BE2C (cell line): ENCODE measurements at regions not wholly inside any gene's neighbourhood (a gene's known extent, or its start where the extent isn't known, plus 50 kb on each side); places are given as distances from the start of the nearest gene placed in this dataset.
A peak's percentile ranks its signal among the peaks of the same experiment; 100 is the strongest.

Experiments
- DNase-seq: peaks from one replicate; pipeline ENCODE4 v3.0.0-alpha.2; 2020
- H3K27me3 ChIP-seq: fragments of 250-450 bp; sonication (Bioruptor Pico); 2 replicates; pipeline ENCODE4 v1.5.1; 2020; ENCODE audit warnings: mild to moderate bottlenecking
- H3K36me3 ChIP-seq: fragments of 250-450 bp; sonication (Bioruptor Pico); 2 replicates; pipeline ENCODE4 v1.5.1; 2020; ENCODE audit warnings: mild to moderate bottlenecking
- H3K4me1 ChIP-seq: fragments of 250-450 bp; sonication (Bioruptor Pico); 2 replicates; pipeline ENCODE4 v1.5.1; 2020
- H3K4me3 ChIP-seq: 2 replicates; pipeline ENCODE4 v1.5.1; 2011; ENCODE audit warnings: low read depth, low read length
- H3K9me3 ChIP-seq: fragments of 250-450 bp; sonication (Bioruptor Pico); 2 replicates; pipeline ENCODE4 v1.5.1; 2020
- TF ChIP-seq, protein P1 (sequence below): IDR thresholded peaks from 2 replicates; pipeline ENCODE4 v1.5.1; 2012; ENCODE audit warnings: mild to moderate bottlenecking, low read depth, low read length

DNA sequence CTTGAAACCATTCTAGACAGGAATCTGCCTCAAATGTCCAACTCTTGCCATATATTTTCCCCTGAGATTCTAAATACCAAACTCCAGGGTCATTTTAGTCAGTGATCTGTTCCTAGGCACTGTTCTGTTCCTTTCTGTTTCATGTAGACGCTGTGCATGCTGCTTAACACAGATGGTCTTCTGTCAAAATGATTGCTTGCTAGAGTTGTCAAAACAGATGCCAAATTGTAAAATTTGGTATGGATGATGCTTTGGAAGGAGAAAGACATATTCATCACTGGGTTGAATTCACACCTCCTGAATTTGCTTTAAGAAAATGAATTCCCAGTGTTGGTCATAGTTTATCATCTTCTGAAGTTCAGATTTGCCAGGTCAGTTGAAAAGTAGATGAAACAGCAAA lies 425.9 kb downstream of the ETS1 start:
- Histone ChIP-seq H3K36me3 (no peaks in the 10 kb centered on the region), H3K4me3 (no peak overlapping the region), H3K27me3 (0 out of 2 replicates have a peak, but pooled peaks cover 3% of the 10 kb centered on the region), H3K9me3 (no peaks in the 10 kb centered on the region), H3K4me1 (no peaks in the 10 kb centered on the region)
- TF ChIP-seq, protein P1, sequence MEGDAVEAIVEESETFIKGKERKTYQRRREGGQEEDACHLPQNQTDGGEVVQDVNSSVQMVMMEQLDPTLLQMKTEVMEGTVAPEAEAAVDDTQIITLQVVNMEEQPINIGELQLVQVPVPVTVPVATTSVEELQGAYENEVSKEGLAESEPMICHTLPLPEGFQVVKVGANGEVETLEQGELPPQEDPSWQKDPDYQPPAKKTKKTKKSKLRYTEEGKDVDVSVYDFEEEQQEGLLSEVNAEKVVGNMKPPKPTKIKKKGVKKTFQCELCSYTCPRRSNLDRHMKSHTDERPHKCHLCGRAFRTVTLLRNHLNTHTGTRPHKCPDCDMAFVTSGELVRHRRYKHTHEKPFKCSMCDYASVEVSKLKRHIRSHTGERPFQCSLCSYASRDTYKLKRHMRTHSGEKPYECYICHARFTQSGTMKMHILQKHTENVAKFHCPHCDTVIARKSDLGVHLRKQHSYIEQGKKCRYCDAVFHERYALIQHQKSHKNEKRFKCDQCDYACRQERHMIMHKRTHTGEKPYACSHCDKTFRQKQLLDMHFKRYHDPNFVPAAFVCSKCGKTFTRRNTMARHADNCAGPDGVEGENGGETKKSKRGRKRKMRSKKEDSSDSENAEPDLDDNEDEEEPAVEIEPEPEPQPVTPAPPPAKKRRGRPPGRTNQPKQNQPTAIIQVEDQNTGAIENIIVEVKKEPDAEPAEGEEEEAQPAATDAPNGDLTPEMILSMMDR = no peak
- DNase-seq = no peak

DNA sequence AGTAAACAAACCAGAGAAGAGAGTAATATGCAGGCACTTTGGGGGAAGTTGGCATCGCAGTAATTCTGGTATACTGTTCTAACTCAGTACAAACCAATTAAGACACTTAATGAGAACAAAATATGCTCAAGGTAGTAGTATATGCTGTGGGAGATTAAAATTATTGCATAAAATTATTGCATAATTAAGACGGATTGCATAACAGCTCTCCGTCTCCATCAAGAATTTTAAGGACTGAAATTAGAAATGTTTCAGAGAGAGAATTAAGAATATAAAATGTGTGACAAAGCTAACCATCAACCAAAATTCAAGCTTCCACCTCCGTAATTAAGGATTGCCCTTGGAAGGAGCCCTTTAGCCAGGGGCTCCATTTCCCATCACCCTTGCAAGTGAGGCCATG lies 428.5 kb downstream of the ETS1 start:
- TF ChIP-seq, protein P1 = no peak
- Histone ChIP-seq H3K9me3 (no peaks in the 10 kb centered on the region), H3K27me3 (peaks cover 8% of the 10 kb centered on the region), H3K4me3 (no peak overlapping the region), H3K4me1 (no peaks in the 10 kb centered on the region), H3K36me3 (no peaks in the 10 kb centered on the region)
- DNase-seq = no peak

DNA sequence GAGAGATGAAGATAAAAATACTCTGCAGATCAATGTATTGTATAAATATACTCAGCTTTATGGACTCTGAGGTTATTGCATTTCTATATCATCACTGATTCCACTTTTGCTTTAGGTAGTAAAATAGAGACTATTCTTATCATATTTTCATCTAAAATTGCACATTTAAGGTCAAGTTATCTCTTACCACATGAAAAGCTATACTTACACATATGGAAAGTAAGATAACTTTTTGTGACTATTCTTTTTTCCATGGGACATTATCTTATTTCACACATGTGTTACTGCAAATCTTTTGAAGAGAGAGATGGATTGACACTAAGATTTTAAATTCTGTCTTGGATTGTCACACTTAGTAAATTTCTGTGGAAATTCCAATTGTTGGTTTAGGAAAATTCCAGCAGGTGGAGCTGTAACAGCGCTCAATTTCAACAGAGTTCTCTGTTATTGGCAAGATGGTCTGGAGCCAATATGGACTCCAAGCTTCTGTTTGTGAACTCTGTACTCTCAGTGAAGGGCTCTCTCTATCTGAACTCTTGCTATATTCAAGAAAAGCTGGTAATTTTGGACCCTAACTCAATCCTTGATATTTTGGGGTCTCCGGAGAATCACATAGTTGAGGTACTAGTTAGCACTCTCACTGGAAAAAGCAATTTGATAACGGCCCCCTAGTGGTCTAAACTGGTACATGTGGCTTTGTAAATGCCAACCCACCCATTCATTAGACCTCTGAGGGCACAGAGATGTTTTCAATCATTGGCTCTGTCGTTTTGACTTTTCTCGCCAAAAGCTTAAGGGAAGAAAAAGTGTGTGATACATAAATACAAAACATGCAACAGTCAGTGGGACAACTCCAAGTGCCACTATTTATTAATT lies 429.7 kb downstream of the ETS1 start:
- DNase-seq = peak; percentile 65
- TF ChIP-seq, protein P1 = peak; percentile 91
- Histone ChIP-seq H3K36me3 (no peaks in the 10 kb centered on the region), H3K27me3 (peaks cover 8% of the 10 kb centered on the region), H3K4me1 (no peaks in the 10 kb centered on the region), H3K9me3 (no peaks in the 10 kb centered on the region), H3K4me3 (peak overlapping the region; percentile 43)

DNA sequence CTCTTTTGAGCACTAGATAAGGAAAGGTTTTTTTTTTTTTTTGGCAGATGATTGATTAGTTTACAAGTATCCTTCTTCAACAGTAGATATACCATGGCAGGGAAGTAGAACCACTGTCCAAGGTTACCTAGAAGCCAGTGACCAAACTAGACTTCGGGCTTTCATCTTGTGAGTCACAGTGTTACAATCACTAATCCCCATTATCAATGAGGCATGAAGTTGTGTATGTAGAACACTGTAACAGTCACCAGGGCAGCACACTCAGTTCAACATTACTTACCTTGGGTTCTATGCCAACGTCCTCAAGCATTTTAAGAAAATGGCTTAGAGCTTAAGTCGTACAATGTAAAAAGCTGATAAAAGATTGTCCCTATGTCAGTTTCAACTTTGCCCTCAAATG lies 430.9 kb downstream of the ETS1 start:
- H3K36me3 ChIP-seq = no peaks in the 10 kb centered on the region
- H3K9me3 ChIP-seq = no peaks in the 10 kb centered on the region
- TF ChIP-seq, protein P1 = no peak
- H3K4me1 ChIP-seq = no peaks in the 10 kb centered on the region
- peaks cover 8% of the 10 kb centered on the region for H3K27me3 ChIP-seq
- no peak for DNase-seq
- no peak overlapping the region for H3K4me3 ChIP-seq

DNA sequence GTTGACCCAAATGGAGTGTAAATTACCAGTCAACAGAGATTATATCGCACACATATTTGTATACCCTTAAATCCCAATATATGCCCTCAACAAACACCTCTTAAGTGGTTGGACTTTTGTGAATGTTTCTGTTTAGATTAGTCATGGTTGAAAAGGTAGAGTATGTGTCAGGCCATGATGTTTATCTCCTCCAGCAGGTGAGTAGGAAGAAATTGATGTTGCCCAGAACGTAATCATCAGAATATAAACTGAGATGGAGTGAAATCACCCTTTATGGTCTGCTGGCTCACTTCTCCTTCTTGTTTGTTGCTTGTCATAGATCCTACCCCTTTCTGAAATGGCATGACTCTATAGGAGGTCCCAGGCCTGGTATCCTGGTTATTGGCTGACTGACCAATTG lies 431.8 kb downstream of the ETS1 start:
- Histone ChIP-seq H3K36me3 (no peaks in the 10 kb centered on the region), H3K4me3 (no peak overlapping the region), H3K4me1 (no peaks in the 10 kb centered on the region), H3K27me3 (peaks cover 7% of the 10 kb centered on the region), H3K9me3 (no peaks in the 10 kb centered on the region)
- TF ChIP-seq, protein P1 = no peak
- no peak for DNase-seq

DNA sequence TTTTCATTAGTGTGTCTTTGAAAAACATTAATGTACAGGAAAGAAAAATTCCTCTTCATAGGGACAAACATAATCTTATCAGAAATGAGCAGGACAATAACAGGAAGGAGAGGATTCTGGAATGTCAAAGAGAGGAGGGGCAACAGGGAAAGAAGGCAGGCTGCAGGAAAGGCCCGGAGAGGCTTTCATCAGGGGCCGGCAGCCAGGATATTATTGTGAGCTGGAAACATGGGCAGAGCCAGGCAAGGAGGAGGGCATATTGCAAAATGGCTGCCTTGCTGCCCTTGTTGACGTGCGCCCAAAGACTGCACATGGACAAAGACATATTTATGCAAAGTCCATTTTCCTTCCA lies 433.7 kb downstream of the ETS1 start:
- Histone ChIP-seq H3K9me3 (no peaks in the 10 kb centered on the region), H3K27me3 (peaks cover 14% of the 10 kb centered on the region), H3K4me1 (no peaks in the 10 kb centered on the region), H3K36me3 (no peaks in the 10 kb centered on the region), H3K4me3 (no peak overlapping the region)
- no peak for DNase-seq
- TF ChIP-seq, protein P1 = no peak
